ENCODE measurements at regions not wholly inside any gene's neighbourhood (a gene's known extent, or its start where the extent isn't known, plus 50 kb on each side); places are given as distances from the start of the nearest gene placed in this dataset.
A peak's percentile ranks its signal among the peaks of the same experiment; 100 is the strongest.
"Not testable (repeated sequence)": the region's sequence is repeated elsewhere in the genome, so short reads cannot be mapped to it uniquely, and the experiment has no call there.

- H3K4me1 Mint-ChIP-seq; H3K27me3 Mint-ChIP-seq; H3K36me3 Mint-ChIP-seq (ENCODE audit: low read depth); H3K27ac Mint-ChIP-seq; POLR2A ChIA-PET; H3K9me3 Mint-ChIP-seq; CTCF ChIA-PET; H3K4me3 Mint-ChIP-seq; DNase-seq: not testable (repeated sequence)
Observed at GRCh38 chr2:100714396-100715010, 105.4 kb upstream of the NPAS2 start.

- H3K27ac Mint-ChIP-seq; H3K36me3 Mint-ChIP-seq (ENCODE audit: low read depth); H3K27me3 Mint-ChIP-seq; CTCF ChIA-PET; POLR2A ChIA-PET; H3K4me1 Mint-ChIP-seq; H3K9me3 Mint-ChIP-seq; DNase-seq; H3K4me3 Mint-ChIP-seq: not testable (repeated sequence)
Observed at GRCh38 chr2:100715861-100716260, 104.1 kb upstream of the NPAS2 start.

- no peak for DNase-seq
- H3K27ac Mint-ChIP-seq = no peak overlapping the region
- ChIA-PET CTCF (no interaction called here), POLR2A (no interaction called here)
- H3K4me3 Mint-ChIP-seq = no peak overlapping the region
- H3K4me1 Mint-ChIP-seq = no peaks in the 10 kb centered on the region
- H3K36me3 Mint-ChIP-seq (ENCODE audit: low read depth) = no peaks in the 10 kb centered on the region
- no peaks in the 10 kb centered on the region for H3K27me3 Mint-ChIP-seq
- no peaks in the 10 kb centered on the region for H3K9me3 Mint-ChIP-seq
Observed at GRCh38 chr2:100716581-100716980, 103.4 kb upstream of the NPAS2 start.

GRCh38 chr2:100718065-100718629 is 101.8 kb upstream of the NPAS2 start:
- H3K27me3 Mint-ChIP-seq = no peaks in the 10 kb centered on the region
- no peak for DNase-seq
- no peaks in the 10 kb centered on the region for H3K9me3 Mint-ChIP-seq
- H3K4me1 Mint-ChIP-seq = no peaks in the 10 kb centered on the region
- H3K4me3 Mint-ChIP-seq = no peak overlapping the region
- H3K36me3 Mint-ChIP-seq (ENCODE audit: low read depth) = no peaks in the 10 kb centered on the region
- CTCF ChIA-PET = no interaction called here
- POLR2A ChIA-PET = no interaction called here
- H3K27ac Mint-ChIP-seq = no peak overlapping the region

GRCh38 chr2:100720445-100720844 is 99.5 kb upstream of the NPAS2 start:
- POLR2A ChIA-PET = no interaction called here

GRCh38 chr2:100721693-100722092 is 98.2 kb upstream of the NPAS2 start:
- no peak overlapping the region for H3K4me3 Mint-ChIP-seq
- no peaks in the 10 kb centered on the region for H3K27me3 Mint-ChIP-seq
- no peak for DNase-seq
- H3K4me1 Mint-ChIP-seq = no peaks in the 10 kb centered on the region
- H3K36me3 Mint-ChIP-seq (ENCODE audit: low read depth) = no peaks in the 10 kb centered on the region
- CTCF ChIA-PET = interaction anchor here (1.0 kb wide), 1 partner anchor 9 kb away, joined by 3 read pairs; no protein-coding TSS in a partner anchor
- H3K9me3 Mint-ChIP-seq = no peaks in the 10 kb centered on the region
- no peak overlapping the region for H3K27ac Mint-ChIP-seq
- POLR2A ChIA-PET = no interaction called here

More at GRCh38 chr2:100720445-100720844, 99.5 kb upstream of the NPAS2 start:
- H3K27me3 Mint-ChIP-seq = no peaks in the 10 kb centered on the region
- no peaks in the 10 kb centered on the region for H3K36me3 Mint-ChIP-seq (ENCODE audit: low read depth)
- H3K4me1 Mint-ChIP-seq = no peaks in the 10 kb centered on the region
- no peak overlapping the region for H3K27ac Mint-ChIP-seq
- no peaks in the 10 kb centered on the region for H3K9me3 Mint-ChIP-seq
- CTCF ChIA-PET = no interaction called here
- no peak for DNase-seq
- H3K4me3 Mint-ChIP-seq = no peak overlapping the region

- ChIA-PET CTCF (interaction anchor here (0.5 to 1.0 kb wide), 2 partner anchors 9 to 478 kb away, joined by 3 read pairs; no protein-coding TSS in a partner anchor), POLR2A (no interaction called here)
- no peaks in the 10 kb centered on the region for H3K9me3 Mint-ChIP-seq
- no peaks in the 10 kb centered on the region for H3K4me1 Mint-ChIP-seq
- DNase-seq = no peak
- H3K27me3 Mint-ChIP-seq = no peaks in the 10 kb centered on the region
- H3K4me3 Mint-ChIP-seq = no peak overlapping the region
- no peaks in the 10 kb centered on the region for H3K36me3 Mint-ChIP-seq (ENCODE audit: low read depth)
- H3K27ac Mint-ChIP-seq = no peak overlapping the region
Observed at GRCh38 chr2:100722125-100722524, 97.8 kb upstream of the NPAS2 start.

- Mint-ChIP-seq H3K4me3 (no peak overlapping the region), H3K9me3 (no peaks in the 10 kb centered on the region), H3K27me3 (peaks cover 3% of the 10 kb centered on the region), H3K4me1 (no peaks in the 10 kb centered on the region), H3K27ac (no peak overlapping the region), H3K36me3 (ENCODE audit: low read depth) (no peaks in the 10 kb centered on the region)
- POLR2A ChIA-PET = no interaction called here
- DNase-seq = no peak
- CTCF ChIA-PET = no interaction called here
Observed at GRCh38 chr2:100726866-100727265, 93.1 kb upstream of the NPAS2 start.

GRCh38 chr2:100730290-100730868 is 89.6 kb upstream of the NPAS2 start:
- no peaks in the 10 kb centered on the region for H3K9me3 Mint-ChIP-seq
- peak; percentile 56 for DNase-seq
- no peaks in the 10 kb centered on the region for H3K4me1 Mint-ChIP-seq
- H3K27ac Mint-ChIP-seq = no peak overlapping the region
- ChIA-PET POLR2A (no interaction called here), CTCF (interaction anchor here (1.1 to 1.3 kb wide), 3 partner anchors 9 to 102 kb away, joined by 3 to 4 read pairs (median 3); no protein-coding TSS in a partner anchor)
- H3K36me3 Mint-ChIP-seq (ENCODE audit: low read depth) = no peaks in the 10 kb centered on the region
- no peak overlapping the region for H3K4me3 Mint-ChIP-seq
- peaks cover 10% of the 10 kb centered on the region for H3K27me3 Mint-ChIP-seq

- peaks cover 14% of the 10 kb centered on the region for H3K27me3 Mint-ChIP-seq
- no peaks in the 10 kb centered on the region for H3K9me3 Mint-ChIP-seq
- ChIA-PET POLR2A (no interaction called here), CTCF (no interaction called here)
- no peak overlapping the region for H3K27ac Mint-ChIP-seq
- H3K36me3 Mint-ChIP-seq (ENCODE audit: low read depth) = no peaks in the 10 kb centered on the region
- no peaks in the 10 kb centered on the region for H3K4me1 Mint-ChIP-seq
- no peak overlapping the region for H3K4me3 Mint-ChIP-seq
- DNase-seq = no peak
Observed at GRCh38 chr2:100731535-100731981, 88.4 kb upstream of the NPAS2 start.

- Mint-ChIP-seq H3K27me3 (peaks cover 17% of the 10 kb centered on the region), H3K9me3 (no peaks in the 10 kb centered on the region), H3K27ac (no peak overlapping the region), H3K36me3 (ENCODE audit: low read depth) (no peaks in the 10 kb centered on the region), H3K4me3 (no peak overlapping the region), H3K4me1 (no peaks in the 10 kb centered on the region)
- DNase-seq = no peak
- ChIA-PET POLR2A (no interaction called here), CTCF (no interaction called here)
Observed at GRCh38 chr2:100733391-100734187, 86.3 kb upstream of the NPAS2 start.

GRCh38 chr2:100736121-100736915 is 83.6 kb upstream of the NPAS2 start:
- ChIA-PET POLR2A (no interaction called here), CTCF (no interaction called here)
- H3K27ac Mint-ChIP-seq = no peak overlapping the region

More at GRCh38 chr2:100736121-100736915, 83.6 kb upstream of the NPAS2 start:
- H3K9me3 Mint-ChIP-seq = no peaks in the 10 kb centered on the region
- no peak for DNase-seq
- no peak overlapping the region for H3K4me3 Mint-ChIP-seq
- no peaks in the 10 kb centered on the region for H3K36me3 Mint-ChIP-seq (ENCODE audit: low read depth)
- no peaks in the 10 kb centered on the region for H3K4me1 Mint-ChIP-seq
- peaks cover 21% of the 10 kb centered on the region for H3K27me3 Mint-ChIP-seq

All from activated CD4-positive, alpha-beta T cell treated with anti-CD3 and anti-CD28 coated beads, Interleukin-2, amount 10 ng/mL, durations not matched to agents 7 days and 5 days (primary cell).